Lung (tissue), 11 donors: ENCODE measurements at regions not wholly inside any gene's neighbourhood (a gene's known extent, or its start where the extent isn't known, plus 50 kb on each side); places are given as distances from the start of the nearest gene placed in this dataset.

ENCODE experiments used
- ATAC-seq: fragments of 200-7000 bp; cut with Tn5 transposase; one replicate; pipeline ENCODE4 v1.9.1; 2020; ENCODE audit warnings: moderate number of reproducible peaks; ENCODE audit not compliant: insufficient read depth, low FRiP score
- DNase-seq, 3 donors: peaks; one replicate each; pipeline ENCODE4 v3.0.0-alpha.2; 2013 to 2017
- H3K27ac ChIP-seq, 2 donors: one replicate each; pipeline ENCODE4 v1.5.1; 2013; ENCODE audit warnings: mild to moderate bottlenecking in 2 of 2, moderate library complexity in 2 of 2, control low read depth in 1 of 2, inconsistent platforms in 1 of 2, low read depth in 1 of 2, low read length in 1 of 2
- H3K27me3 ChIP-seq, 3 donors: one replicate each; pipeline ENCODE4 v1.5.1; 2013; ENCODE audit warnings: low read length in 2 of 3; ENCODE audit not compliant: control insufficient read depth in 3 of 3, insufficient read depth in 3 of 3
- H3K36me3 ChIP-seq, 4 donors: one replicate each; pipeline ENCODE4 v1.5.1; 2013; ENCODE audit warnings: low read length in 4 of 4, mild to moderate bottlenecking in 1 of 4, moderate library complexity in 1 of 4; ENCODE audit not compliant: control insufficient read depth in 4 of 4, insufficient read depth in 4 of 4
- H3K4me1 ChIP-seq, 5 donors: one replicate each; pipeline ENCODE4 v1.5.1; 2013; ENCODE audit warnings: low read length in 5 of 5, mild to moderate bottlenecking in 2 of 5, moderate library complexity in 1 of 5; ENCODE audit not compliant: control insufficient read depth in 5 of 5, insufficient read depth in 5 of 5
- H3K4me3 ChIP-seq: one replicate; pipeline ENCODE4 v1.5.1; 2013; ENCODE audit warnings: mild to moderate bottlenecking, control low read depth, moderate library complexity
- H3K9ac ChIP-seq, 2 donors: one replicate each; pipeline ENCODE4 v1.5.1; 2013; ENCODE audit warnings: low read length in 2 of 2, control low read depth in 1 of 2; ENCODE audit not compliant: insufficient read depth in 1 of 2
- H3K9me3 ChIP-seq, 4 donors: one replicate each; pipeline ENCODE4 v1.5.1; 2013; ENCODE audit warnings: low read length in 3 of 4, mild to moderate bottlenecking in 1 of 4, moderate library complexity in 1 of 4; ENCODE audit not compliant: control insufficient read depth in 4 of 4, insufficient read depth in 3 of 4
- CTCF ChIP-seq: IDR thresholded peaks from 2 replicates; pipeline ENCODE4 v1.5.1; 2012; ENCODE audit warnings: mild to moderate bottlenecking; ENCODE audit errors: control extremely low read depth, extremely low read depth
- WGBS, 2 donors: extraction: QIAGEN DNeasy Blood & Tissue Kit; methylation state at CpG; one replicate each; pipeline ENCODE4 v1.1.7; 2013; 5-methylcytosine and 5-hydroxymethylcytosine counted together
- donor health status: control.
- donor health status: control.
- donor health status: Bipolar disorder and iron deficiency.
- donor health status: healthy.
- donor health status: DM: yes; HTN: yes; CAD: no.

- Histone ChIP-seq H3K9ac (no peak overlapping the region), H3K36me3 (no peaks in the 10 kb centered on the region), H3K27ac (no peak overlapping the region), H3K9me3 (peaks cover 0 to 4% (median 0%) of the 10 kb centered on the region in 4 donors), H3K4me3 (no peak overlapping the region), H3K4me1 (no peaks in the 10 kb centered on the region), H3K27me3 (no peaks in the 10 kb centered on the region)
- WGBS, 2 donors, result 72 to 79% methylated on average over 11 of the region's 11 CpGs
- ATAC-seq (no peak), DNase-seq (no peak)
- TF ChIP-seq CTCF, result no peak
Measured at GRCh38 chr22:48553119-48553518, 1274.6 kb downstream of the BRD1 start.

GRCh38 chr22:48551716-48552268, 1275.9 kb downstream of the BRD1 start:
- no peak for ATAC-seq
- H3K4me1 ChIP-seq, result no peaks in the 10 kb centered on the region
- no peaks in the 10 kb centered on the region for H3K27me3 ChIP-seq
- no peak overlapping the region for H3K27ac ChIP-seq
- WGBS, 2 donors, result 72 to 75% methylated on average over 17 of the region's 17 CpGs
- TF ChIP-seq CTCF, result no peak
- DNase-seq, result no peak
- H3K4me3 ChIP-seq, result no peak overlapping the region
- H3K9ac ChIP-seq, result no peak overlapping the region
- H3K9me3 ChIP-seq, result peaks cover 0 to 4% (median 0%) of the 10 kb centered on the region in 4 donors
- H3K36me3 ChIP-seq, result no peaks in the 10 kb centered on the region

- no peak for ATAC-seq
- Histone ChIP-seq H3K4me3 (no peak overlapping the region), H3K9me3 (peaks cover 0 to 4% (median 0%) of the 10 kb centered on the region in 4 donors), H3K36me3 (no peaks in the 10 kb centered on the region), H3K27me3 (no peaks in the 10 kb centered on the region), H3K4me1 (no peaks in the 10 kb centered on the region), H3K27ac (no peak overlapping the region), H3K9ac (no peak overlapping the region)
- no peak for DNase-seq
- WGBS, 2 donors, result 87 to 89% methylated on average over 10 of the region's 10 CpGs
- no peak for TF ChIP-seq CTCF
Measured at GRCh38 chr22:48551061-48551460, 1276.6 kb downstream of the BRD1 start.

GRCh38 chr22:48548391-48548790, 1279.3 kb downstream of the BRD1 start:
- DNase-seq, result no peak
- Histone ChIP-seq H3K4me3 (no peak overlapping the region), H3K9ac (no peak overlapping the region), H3K4me1 (no peaks in the 10 kb centered on the region), H3K36me3 (no peaks in the 10 kb centered on the region), H3K9me3 (peaks cover 0 to 2% (median 0%) of the 10 kb centered on the region in 4 donors), H3K27me3 (no peaks in the 10 kb centered on the region), H3K27ac (no peak overlapping the region)
- WGBS, 2 donors, result 94 to 95% methylated on average over 8 of the region's 8 CpGs
- no peak for ATAC-seq
- no peak for TF ChIP-seq CTCF
